PC-3 (cell line): ENCODE measurements at regions not wholly inside any gene's neighbourhood (a gene's known extent, or its start where the extent isn't known, plus 50 kb on each side); places are given as distances from the start of the nearest gene placed in this dataset.

ENCODE experiments used
- ATAC-seq: fragments of 200-7000 bp; cut with Tn5 transposase; 2 replicates; pipeline ENCODE4 v1.9.1; 2020; ENCODE audit warnings: mild to moderate bottlenecking, moderate library complexity
- BruUV-seq: library from RNA; stranded (reverse); fragments of 400-500 nt; replicated peaks from 2 replicates; lab custom pipeline; 2021; lab: Mats Ljungman, UMichigan
- CTCF ChIA-PET: fragments of 300-600 bp; sonication (Branson Sonifier 250); formaldehyde crosslinking; loops from one replicate; lab custom pipeline; 2022; ENCODE audit warnings: antibody characterized with exemption; lab: Charles Lee
- POLR2A ChIA-PET: fragments of 300-600 bp; sonication (Branson Sonifier 250); formaldehyde crosslinking; loops from one replicate; lab custom pipeline; 2022; ENCODE audit warnings: antibody characterized with exemption; ENCODE audit not compliant: unreplicated experiment; lab: Charles Lee
- DNase-seq: peaks from one replicate; pipeline ENCODE4 v3.0.0-alpha.2; 2015
- H2AFZ ChIP-seq: fragments of 300-600 bp; sonication (generic); 2 replicates; pipeline ENCODE4 v1.6.0; 2016; ENCODE audit warnings: antibody characterized with exemption, low read length
- H3F3A ChIP-seq: fragments of 300-600 bp; sonication (generic); one replicate; pipeline ENCODE4 v1.6.0; 2017; ENCODE audit warnings: antibody characterized with exemption, low read length, control low read depth, mild to moderate bottlenecking; ENCODE audit not compliant: unreplicated experiment
- H3K27ac ChIP-seq: fragments of 300-600 bp; sonication (generic); 2 replicates; pipeline ENCODE4 v1.5.1; 2016; ENCODE audit warnings: mild to moderate bottlenecking, low read length
- H3K27me3 ChIP-seq: fragments of 300-600 bp; sonication (generic); 2 replicates; pipeline ENCODE4 v1.6.1; 2016; ENCODE audit warnings: low read length, mixed read lengths
- H3K36me3 ChIP-seq: fragments of 300-600 bp; sonication (generic); 2 replicates; pipeline ENCODE4 v1.6.1; 2016; ENCODE audit warnings: low read depth, mixed run types, low read length, mixed read lengths
- H3K4me1 ChIP-seq: fragments of 300-600 bp; sonication (generic); 2 replicates; pipeline ENCODE4 v1.5.1; 2016; ENCODE audit warnings: low read length; ENCODE audit not compliant: insufficient read depth
- H3K4me2 ChIP-seq: fragments of 300-600 bp; sonication (generic); 2 replicates; pipeline ENCODE4 v1.6.0; 2016; ENCODE audit warnings: low read length
- H3K4me3 ChIP-seq: fragments of 300-600 bp; sonication (generic); 2 replicates; pipeline ENCODE4 v1.5.1; 2016; ENCODE audit warnings: mild to moderate bottlenecking, low read length, mixed read lengths
- H3K79me2 ChIP-seq: fragments of 300-600 bp; sonication (generic); 2 replicates; pipeline ENCODE4 v1.6.1; 2017; ENCODE audit warnings: low read length, mixed read lengths
- H3K9ac ChIP-seq: fragments of 300-600 bp; sonication (generic); 2 replicates; pipeline ENCODE4 v1.6.0; 2016; ENCODE audit warnings: mild to moderate bottlenecking, low read length
- H3K9me2 ChIP-seq: fragments of 300-600 bp; sonication (generic); replicated peaks from 2 replicates; pipeline ENCODE4 v1.6.1; 2016; ENCODE audit warnings: mixed run types, low read length, mixed read lengths
- H3K9me3 ChIP-seq: fragments of 300-600 bp; sonication (generic); 2 replicates; pipeline ENCODE4 v1.6.1; 2016; ENCODE audit warnings: low read length, mixed read lengths
- H4K20me1 ChIP-seq: fragments of 300-600 bp; sonication (generic); 2 replicates; pipeline ENCODE4 v1.6.1; 2016; ENCODE audit warnings: low read length, mixed read lengths
- EZH2 ChIP-seq: fragments of 300-600 bp; sonication (generic); IDR thresholded peaks from one replicate; pipeline ENCODE4 v1.6.1; 2017; ENCODE audit warnings: antibody characterized with exemption, mild to moderate bottlenecking, low read length; ENCODE audit not compliant: unreplicated experiment
- EZH2phosphoT487 ChIP-seq: fragments of 300-600 bp; sonication (generic); IDR thresholded peaks from 2 replicates; pipeline ENCODE4 v1.6.1; 2018; ENCODE audit warnings: mild to moderate bottlenecking, antibody characterized with exemption, low read length, borderline replicate concordance
- intact Hi-C: fragments of 100-400 bp; cut with micrococcal nuclease; formaldehyde crosslinking; loops from 2 replicates; pipeline ENCODE4 v1.9.0; 2023
- TF ChIP-seq, protein P1 (sequence below): fragments of 300-600 bp; sonication (generic); conservative IDR thresholded peaks from 2 replicates; pipeline ENCODE4 v1.5.1; 2017; ENCODE audit warnings: antibody characterized with exemption, low read depth, mild to moderate bottlenecking, low read length

DNA sequence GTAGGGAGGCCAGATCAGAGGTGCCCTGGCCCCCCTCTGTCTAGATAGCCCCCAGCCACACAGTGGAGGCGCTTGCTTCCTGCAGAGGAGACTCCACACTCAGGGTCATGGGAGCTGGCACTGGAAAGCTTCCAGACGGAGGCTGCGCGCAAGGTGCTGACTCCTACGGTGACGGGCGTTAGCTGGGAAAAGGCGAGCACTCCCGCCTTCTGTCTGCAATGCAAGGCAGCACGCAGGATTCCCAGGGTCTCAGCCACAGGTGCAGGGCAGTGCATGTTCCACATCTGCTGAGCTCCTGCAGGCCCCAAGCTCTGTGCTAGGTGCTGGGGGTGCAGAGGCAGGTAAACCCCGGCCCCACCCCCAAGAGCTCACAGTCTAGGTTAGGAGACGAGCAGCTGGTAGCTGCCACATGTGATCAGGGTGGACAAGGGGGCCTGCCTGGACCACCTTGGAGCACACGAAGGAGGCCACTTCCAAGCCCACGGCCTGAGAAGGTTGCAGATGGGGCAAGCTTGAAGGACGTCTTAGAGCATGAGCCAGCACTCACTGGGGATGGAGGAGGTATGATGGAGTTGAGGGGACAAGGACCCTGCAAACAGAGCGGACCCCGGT lies 310.9 kb upstream of the DIO3 start:
- Histone ChIP-seq H3F3A (no peaks in the 10 kb centered on the region), H3K4me1 (no peaks in the 10 kb centered on the region), H3K27me3 (no peaks in the 10 kb centered on the region), H3K36me3 (no peaks in the 10 kb centered on the region), H4K20me1 (no peaks in the 10 kb centered on the region), H3K4me3 (no peak overlapping the region), H3K79me2 (no peaks in the 10 kb centered on the region), H3K9ac (no peak overlapping the region), H3K4me2 (no peak overlapping the region), H2AFZ (no peak overlapping the region), H3K27ac (no peak overlapping the region), H3K9me3 (no peaks in the 10 kb centered on the region), H3K9me2 (no peaks in the 10 kb centered on the region)
- no TSS peak for BruUV-seq
- no peak for DNase-seq
- peak; percentile 40 for ATAC-seq
- intact Hi-C loops, result no loop called here
- TF ChIP-seq EZH2 (no peak), EZH2phosphoT487 (no peak)
- TF ChIP-seq, protein P1, sequence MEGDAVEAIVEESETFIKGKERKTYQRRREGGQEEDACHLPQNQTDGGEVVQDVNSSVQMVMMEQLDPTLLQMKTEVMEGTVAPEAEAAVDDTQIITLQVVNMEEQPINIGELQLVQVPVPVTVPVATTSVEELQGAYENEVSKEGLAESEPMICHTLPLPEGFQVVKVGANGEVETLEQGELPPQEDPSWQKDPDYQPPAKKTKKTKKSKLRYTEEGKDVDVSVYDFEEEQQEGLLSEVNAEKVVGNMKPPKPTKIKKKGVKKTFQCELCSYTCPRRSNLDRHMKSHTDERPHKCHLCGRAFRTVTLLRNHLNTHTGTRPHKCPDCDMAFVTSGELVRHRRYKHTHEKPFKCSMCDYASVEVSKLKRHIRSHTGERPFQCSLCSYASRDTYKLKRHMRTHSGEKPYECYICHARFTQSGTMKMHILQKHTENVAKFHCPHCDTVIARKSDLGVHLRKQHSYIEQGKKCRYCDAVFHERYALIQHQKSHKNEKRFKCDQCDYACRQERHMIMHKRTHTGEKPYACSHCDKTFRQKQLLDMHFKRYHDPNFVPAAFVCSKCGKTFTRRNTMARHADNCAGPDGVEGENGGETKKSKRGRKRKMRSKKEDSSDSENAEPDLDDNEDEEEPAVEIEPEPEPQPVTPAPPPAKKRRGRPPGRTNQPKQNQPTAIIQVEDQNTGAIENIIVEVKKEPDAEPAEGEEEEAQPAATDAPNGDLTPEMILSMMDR, result no peak
- ChIA-PET CTCF (no interaction called here), POLR2A (no interaction called here)

- Histone ChIP-seq H3F3A (no peaks in the 10 kb centered on the region), H3K27me3 (no peaks in the 10 kb centered on the region), H4K20me1 (no peaks in the 10 kb centered on the region), H3K4me3 (no peak overlapping the region), H3K27ac (no peak overlapping the region), H3K79me2 (no peaks in the 10 kb centered on the region), H3K4me1 (no peaks in the 10 kb centered on the region), H3K9me3 (no peaks in the 10 kb centered on the region), H3K9ac (no peak overlapping the region), H3K9me2 (no peaks in the 10 kb centered on the region), H3K36me3 (no peaks in the 10 kb centered on the region), H3K4me2 (no peak overlapping the region), H2AFZ (no peak overlapping the region)
- ChIA-PET POLR2A (no interaction called here), CTCF (no interaction called here)
- no TSS peak for BruUV-seq
- intact Hi-C loops, result no loop called here
- no peak for ATAC-seq
- no peak for DNase-seq
- TF ChIP-seq, protein P1, result no peak
- TF ChIP-seq EZH2 (no peak), EZH2phosphoT487 (no peak)
Measured at GRCh38 chr14:101250948-101251811, 310.1 kb upstream of the DIO3 start.
